Immature natural killer cell (primary cell): ENCODE measurements at regions not wholly inside any gene's neighbourhood (a gene's known extent, or its start where the extent isn't known, plus 50 kb on each side); places are given as distances from the start of the nearest gene placed in this dataset.
"Not testable (repeated sequence)": the region's sequence is repeated elsewhere in the genome, so short reads cannot be mapped to it uniquely, and the experiment has no call there.

ENCODE experiments used
- DNase-seq, 3 donors: peaks; one replicate each; pipeline ENCODE4 v3.0.0; 2022; ENCODE audit warnings: mixed read lengths in 1 of 3
- H3K27ac Mint-ChIP-seq, 6 donors: one replicate each; pipeline ENCODE4 v1.8.0; 2020; ENCODE audit warnings: mixed read lengths in 6 of 6, mild to moderate bottlenecking in 5 of 6, inconsistent platforms in 4 of 6, moderate library complexity in 3 of 6
- H3K27me3 Mint-ChIP-seq, 3 donors: one replicate each; pipeline ENCODE4 v1.8.0; 2020 to 2021; ENCODE audit warnings: low read depth in 3 of 3, mild to moderate bottlenecking in 3 of 3, mixed read lengths in 3 of 3, moderate library complexity in 3 of 3, inconsistent platforms in 1 of 3
- H3K36me3 Mint-ChIP-seq, 3 donors: one replicate each; pipeline ENCODE4 v1.8.0; 2020; ENCODE audit warnings: mixed read lengths in 3 of 3, inconsistent platforms in 2 of 3, mild to moderate bottlenecking in 2 of 3
- H3K4me1 Mint-ChIP-seq, 2 donors: one replicate each; pipeline ENCODE4 v1.8.0; 2020; ENCODE audit warnings: inconsistent platforms in 2 of 2, mild to moderate bottlenecking in 2 of 2, mixed read lengths in 2 of 2, moderate library complexity in 1 of 2
- H3K4me3 Mint-ChIP-seq, 5 donors: one replicate each; pipeline ENCODE4 v1.8.0; 2020; ENCODE audit warnings: mild to moderate bottlenecking in 5 of 5, mixed read lengths in 5 of 5, inconsistent platforms in 3 of 5, moderate library complexity in 3 of 5
- H3K9me3 Mint-ChIP-seq, 6 donors: one replicate each; pipeline ENCODE4 v1.8.0; 2020; ENCODE audit warnings: mild to moderate bottlenecking in 6 of 6, mixed read lengths in 6 of 6, inconsistent platforms in 4 of 6, moderate library complexity in 3 of 6

- DNase-seq, result no peak
- Mint-ChIP-seq H3K27ac (no peak overlapping the region), H3K4me1 (no peaks in the 10 kb centered on the region), H3K9me3 (peaks cover 2 to 16% (median 11%) of the 10 kb centered on the region in 6 donors), H3K36me3 (no peaks in the 10 kb centered on the region), H3K4me3 (no peak overlapping the region), H3K27me3 (peaks cover 0 to 1% (median 0%) of the 10 kb centered on the region in 3 donors)
Measured at GRCh38 chr13:61592489-61592888, 176.8 kb upstream of the PCDH20 start.

- DNase-seq, result no peak
- Mint-ChIP-seq H3K27ac (no peak overlapping the region), H3K36me3 (no peaks in the 10 kb centered on the region), H3K4me1 (no peaks in the 10 kb centered on the region), H3K27me3 (peaks cover 0 to 2% (median 0%) of the 10 kb centered on the region in 3 donors), H3K4me3 (no peak overlapping the region), H3K9me3 (peaks cover 10 to 45% (median 19%) of the 10 kb centered on the region in 6 donors)
Measured at GRCh38 chr13:61575973-61576372, 160.3 kb upstream of the PCDH20 start.

- H3K9me3 Mint-ChIP-seq, result peaks cover 12 to 39% (median 28%) of the 10 kb centered on the region in 6 donors
- H3K36me3 Mint-ChIP-seq, result peaks cover 0 to 4% (median 0%) of the 10 kb centered on the region in 3 donors
- H3K4me3 Mint-ChIP-seq, result no peak overlapping the region
- H3K4me1 Mint-ChIP-seq, result no peaks in the 10 kb centered on the region
- DNase-seq, result no peak
- no peaks in the 10 kb centered on the region for H3K27me3 Mint-ChIP-seq
- no peak overlapping the region for H3K27ac Mint-ChIP-seq
Measured at GRCh38 chr13:61563645-61564044, 148.0 kb upstream of the PCDH20 start.

GRCh38 chr13:61546911-61547310, 131.3 kb upstream of the PCDH20 start:
- Mint-ChIP-seq H3K4me1 (no peaks in the 10 kb centered on the region), H3K9me3 (peaks cover 5 to 30% (median 13%) of the 10 kb centered on the region in 6 donors), H3K27me3 (peaks cover 0 to 2% (median 1%) of the 10 kb centered on the region in 3 donors), H3K36me3 (no peaks in the 10 kb centered on the region), H3K4me3 (no peak overlapping the region), H3K27ac (no peak overlapping the region)
- no peak for DNase-seq

GRCh38 chr13:61546413-61546812, 130.8 kb upstream of the PCDH20 start:
- Mint-ChIP-seq H3K27me3 (peaks cover 0 to 2% (median 2%) of the 10 kb centered on the region in 3 donors), H3K4me1 (no peaks in the 10 kb centered on the region), H3K4me3 (no peak overlapping the region), H3K36me3 (no peaks in the 10 kb centered on the region), H3K27ac (no peak overlapping the region), H3K9me3 (peaks cover 5 to 33% (median 11%) of the 10 kb centered on the region in 6 donors)
- no peak for DNase-seq

- Mint-ChIP-seq H3K36me3 (no peaks in the 10 kb centered on the region), H3K4me3 (no peak overlapping the region)
- no peak for DNase-seq
Measured at GRCh38 chr13:61536433-61536832, 120.8 kb upstream of the PCDH20 start.

GRCh38 chr13:61531383-61532065, 115.9 kb upstream of the PCDH20 start:
- no peak for DNase-seq
- Mint-ChIP-seq H3K9me3 (peaks cover 10 to 28% (median 19%) of the 10 kb centered on the region in 6 donors), H3K4me1 (no peaks in the 10 kb centered on the region), H3K27me3 (peaks cover 0 to 3% (median 0%) of the 10 kb centered on the region in 3 donors), H3K4me3 (no peak overlapping the region), H3K36me3 (no peaks in the 10 kb centered on the region), H3K27ac (no peak overlapping the region)

More at GRCh38 chr13:61536433-61536832, 120.8 kb upstream of the PCDH20 start:
- Mint-ChIP-seq H3K27ac (no peak overlapping the region), H3K4me1 (no peaks in the 10 kb centered on the region), H3K9me3 (peaks cover 5 to 33% (median 13%) of the 10 kb centered on the region in 6 donors), H3K27me3 (peaks cover 0 to 3% (median 0%) of the 10 kb centered on the region in 3 donors)

GRCh38 chr13:61519214-61519613, 103.6 kb upstream of the PCDH20 start:
- H3K27ac Mint-ChIP-seq, H3K27me3 Mint-ChIP-seq, H3K4me1 Mint-ChIP-seq, H3K4me3 Mint-ChIP-seq, H3K36me3 Mint-ChIP-seq, DNase-seq: not testable (repeated sequence)
- H3K9me3 Mint-ChIP-seq, result peaks cover 7 to 39% (median 16%) of the 10 kb centered on the region in 6 donors

GRCh38 chr13:61508936-61509335, 93.3 kb upstream of the PCDH20 start:
- no peak overlapping the region for H3K27ac Mint-ChIP-seq
- H3K4me3 Mint-ChIP-seq, result no peak overlapping the region
- H3K4me1 Mint-ChIP-seq, result no peaks in the 10 kb centered on the region
- H3K27me3 Mint-ChIP-seq, result no peaks in the 10 kb centered on the region
- peaks cover 0 to 3% (median 0%) of the 10 kb centered on the region in 3 donors for H3K36me3 Mint-ChIP-seq
- peaks cover 17 to 36% (median 24%) of the 10 kb centered on the region in 6 donors for H3K9me3 Mint-ChIP-seq
- DNase-seq, result no peak

GRCh38 chr13:61500176-61500575, 84.5 kb upstream of the PCDH20 start:
- H3K36me3 Mint-ChIP-seq, result no peaks in the 10 kb centered on the region
- DNase-seq, result no peak
- H3K27me3 Mint-ChIP-seq, result peaks cover 0 to 3% (median 0%) of the 10 kb centered on the region in 3 donors
- peaks cover 0 to 23% (median 16%) of the 10 kb centered on the region in 6 donors for H3K9me3 Mint-ChIP-seq
- H3K27ac Mint-ChIP-seq, result no peak overlapping the region
- no peak overlapping the region for H3K4me3 Mint-ChIP-seq
- H3K4me1 Mint-ChIP-seq, result no peaks in the 10 kb centered on the region

- Mint-ChIP-seq H3K27ac (no peak overlapping the region), H3K4me1 (no peaks in the 10 kb centered on the region), H3K9me3 (peaks cover 7 to 40% (median 22%) of the 10 kb centered on the region in 6 donors), H3K27me3 (no peaks in the 10 kb centered on the region), H3K36me3 (no peaks in the 10 kb centered on the region), H3K4me3 (no peak overlapping the region)
- DNase-seq, result no peak
Measured at GRCh38 chr13:61495648-61496047, 80.0 kb upstream of the PCDH20 start.

- DNase-seq, H3K4me3 Mint-ChIP-seq, H3K36me3 Mint-ChIP-seq, H3K27me3 Mint-ChIP-seq, H3K4me1 Mint-ChIP-seq, H3K27ac Mint-ChIP-seq: not testable (repeated sequence)
- H3K9me3 Mint-ChIP-seq, result peaks cover 7 to 51% (median 26%) of the 10 kb centered on the region in 6 donors
Measured at GRCh38 chr13:61493556-61493955, 77.9 kb upstream of the PCDH20 start.

GRCh38 chr13:61486496-61486895, 70.8 kb upstream of the PCDH20 start:
- Mint-ChIP-seq H3K4me1 (no peaks in the 10 kb centered on the region), H3K4me3 (no peak overlapping the region), H3K9me3 (peaks cover 8 to 54% (median 25%) of the 10 kb centered on the region in 6 donors), H3K36me3 (no peaks in the 10 kb centered on the region), H3K27me3 (no peaks in the 10 kb centered on the region), H3K27ac (no peak overlapping the region)
- DNase-seq, result no peak

GRCh38 chr13:61485128-61485765, 69.6 kb upstream of the PCDH20 start:
- no peak overlapping the region for H3K27ac Mint-ChIP-seq
- DNase-seq, result no peak
- H3K4me3 Mint-ChIP-seq, result no peak overlapping the region
- H3K4me1 Mint-ChIP-seq, result no peaks in the 10 kb centered on the region
- no peaks in the 10 kb centered on the region for H3K27me3 Mint-ChIP-seq
- no peaks in the 10 kb centered on the region for H3K36me3 Mint-ChIP-seq
- H3K9me3 Mint-ChIP-seq, result peaks cover 10 to 57% (median 30%) of the 10 kb centered on the region in 6 donors
